A549 (cell line): ENCODE measurements at regions not wholly inside any gene's neighbourhood (a gene's known extent, or its start where the extent isn't known, plus 50 kb on each side); places are given as distances from the start of the nearest gene placed in this dataset.

Source experiments
- ATAC-seq, 2 experiments: fragments of 200-7000 bp in 1 of 2; fragments of >200 bp in 1 of 2; cut with Nextera tagmentation in 1 of 2; cut with Tn5 transposase in 1 of 2; 3 replicates each; pipeline versions ENCODE4 v1.8.0 to v1.9.1; 2018 to 2020; ENCODE audit warnings: mild to moderate bottlenecking in 1 of 2, moderate library complexity in 1 of 2
- CTCF ChIA-PET: fragments of 300-600 bp; sonication (Branson Sonifier 250); formaldehyde crosslinking; extraction: SDS; loops from one replicate; lab custom pipeline; 2021; ENCODE audit warnings: antibody characterized with exemption, inconsistent platforms; lab: Yijun Ruan, JAX
- POLR2A ChIA-PET: fragments of 350-600 bp; formaldehyde crosslinking; extraction: SDS; loops from one replicate; lab custom pipeline; 2021; ENCODE audit warnings: antibody characterized with exemption, inconsistent platforms; lab: Yijun Ruan, JAX
- DNase-seq, 2 experiments: peaks; one replicate each; pipeline versions ENCODE4 v3.0.0 to v3.0.0-alpha.2; 2011 to 2016; ENCODE audit warnings: low read depth in 1 of 2, low spot score in 1 of 2
- FAIRE-seq: peaks from 2 replicates; lab custom pipeline; 2011; peaks lifted over from hg19 to GRCh38; lab: Jason Lieb, UNC
- H3K27ac ChIP-seq, 2 experiments: fragments of >200 bp; sonication (Bioruptor Twin); formaldehyde crosslinking; 3 replicates each; pipeline ENCODE4 v1.5.1; 2016 to 2017
- H3K4me1 ChIP-seq: fragments of >200 bp; sonication (Bioruptor Twin); formaldehyde crosslinking; 3 replicates; pipeline ENCODE4 v1.6.1; 2016
- H3K4me2 ChIP-seq: fragments of >200 bp; sonication (Bioruptor Twin); formaldehyde crosslinking; 3 replicates; pipeline ENCODE4 v1.6.1; 2016
- H3K4me3 ChIP-seq: fragments of >200 bp; sonication (Bioruptor Twin); formaldehyde crosslinking; 3 replicates; pipeline ENCODE4 v1.5.1; 2016
- H3K9me3 ChIP-seq: fragments of >200 bp; sonication (Bioruptor Twin); formaldehyde crosslinking; 3 replicates; pipeline ENCODE4 v1.6.1; 2016
- BHLHE40 ChIP-seq: IDR thresholded peaks from 2 replicates; pipeline ENCODE4 v1.6.1; 2012; ENCODE audit warnings: low read depth, low read length, inconsistent platforms
- CBX8 ChIP-seq: fragments of 200-600 bp; sonication (generic); IDR thresholded peaks from 2 replicates; pipeline ENCODE4 v1.6.1; 2016
- CEBPB ChIP-seq, 2 experiments: fragments of >200 bp in 1 of 2; sonication (Bioruptor Twin) in 1 of 2; formaldehyde crosslinking in 1 of 2; IDR thresholded peaks; 2 replicates each; pipeline ENCODE4 v1.6.1; 2012 to 2016
- EHMT2 ChIP-seq: fragments of 200-600 bp; sonication (generic); IDR thresholded peaks from 2 replicates; pipeline ENCODE4 v1.6.1; 2016; ENCODE audit warnings: antibody characterized with exemption, low read depth, mild to moderate bottlenecking, moderate library complexity
- EP300 ChIP-seq, 2 experiments: fragments of >200 bp; sonication (Bioruptor Twin); formaldehyde crosslinking; IDR thresholded peaks; 2 replicates in 1 of 2; 3 replicates in 1 of 2; pipeline ENCODE4 v1.6.1; 2016 to 2017
- FOSB ChIP-seq: fragments of 250-450 bp; sonication (Bioruptor Pico); IDR thresholded peaks from 2 replicates; pipeline ENCODE4 v1.5.0; 2020; ENCODE audit warnings: mild to moderate bottlenecking, moderate library complexity
- FOSL2 ChIP-seq, 2 experiments: fragments of 450-650 bp in 1 of 2; fragments of >200 bp in 1 of 2; sonication (Bioruptor Twin) in 1 of 2; formaldehyde crosslinking; IDR thresholded peaks; 2 replicates each; pipeline versions ENCODE4 v1.5.0 to v1.6.1; 2016 to 2020; ENCODE audit warnings: mild to moderate bottlenecking in 1 of 2, moderate library complexity in 1 of 2
- FOXS1 ChIP-seq: fragments of 250-450 bp; sonication (Bioruptor Pico); IDR thresholded peaks from 2 replicates; pipeline ENCODE4 v1.5.0; 2020; ENCODE audit warnings: mild to moderate bottlenecking, moderate library complexity
- HDAC2 ChIP-seq: fragments of 200-600 bp; sonication (generic); IDR thresholded peaks from 2 replicates; pipeline ENCODE4 v1.6.1; 2016
- HEYL ChIP-seq: fragments of 250-450 bp; sonication (Bioruptor Pico); IDR thresholded peaks from 2 replicates; pipeline ENCODE4 v1.8.0; 2021; ENCODE audit warnings: mild to moderate bottlenecking, moderate library complexity
- HMGXB4 ChIP-seq: fragments of 250-450 bp; sonication (Bioruptor Pico); IDR thresholded peaks from 2 replicates; pipeline ENCODE4 v1.5.0; 2021; ENCODE audit warnings: mild to moderate bottlenecking, moderate library complexity, borderline replicate concordance
- HOXA7 ChIP-seq: fragments of 250-450 bp; sonication (Bioruptor Pico); IDR thresholded peaks from 2 replicates; pipeline ENCODE4 v1.5.0; 2020; ENCODE audit warnings: mild to moderate bottlenecking, moderate library complexity
- HOXB13 ChIP-seq: fragments of 250-450 bp; sonication (Bioruptor Pico); IDR thresholded peaks from 2 replicates; pipeline ENCODE4 v1.5.0; 2020; ENCODE audit warnings: low read depth, mild to moderate bottlenecking, moderate library complexity
- HOXB5 ChIP-seq: fragments of 250-450 bp; sonication (Bioruptor Pico); IDR thresholded peaks from 2 replicates; pipeline ENCODE4 v1.5.0; 2020; ENCODE audit warnings: mild to moderate bottlenecking, moderate library complexity
- JUN ChIP-seq, 2 experiments: fragments of >200 bp; sonication (Bioruptor Twin); formaldehyde crosslinking; IDR thresholded peaks; 2 replicates in 1 of 2; 3 replicates in 1 of 2; pipeline ENCODE4 v1.6.1; 2016 to 2017
- JUNB ChIP-seq: fragments of >200 bp; sonication (Bioruptor Twin); formaldehyde crosslinking; IDR thresholded peaks from 2 replicates; pipeline ENCODE4 v1.6.1; 2016
- KDM1A ChIP-seq: fragments of 200-600 bp; sonication (generic); IDR thresholded peaks from 2 replicates; pipeline ENCODE4 v1.6.1; 2016; ENCODE audit warnings: low read depth, mild to moderate bottlenecking
- KDM5A ChIP-seq: fragments of 200-600 bp; sonication (generic); IDR thresholded peaks from 2 replicates; pipeline ENCODE4 v1.6.1; 2016; ENCODE audit warnings: antibody characterized with exemption, mild to moderate bottlenecking
- MYC ChIP-seq: IDR thresholded peaks from 2 replicates; pipeline ENCODE4 v1.6.1; 2012; ENCODE audit warnings: mild to moderate bottlenecking, inconsistent platforms, low read length, improper control_type of control experiment, borderline replicate concordance
- NPAS2 ChIP-seq: fragments of 250-450 bp; sonication (Bioruptor Pico); IDR thresholded peaks from 2 replicates; pipeline ENCODE4 v1.8.0; 2022; ENCODE audit warnings: mild to moderate bottlenecking, moderate library complexity, borderline replicate concordance
- POLR2A ChIP-seq: IDR thresholded peaks from 2 replicates; pipeline ENCODE4 v1.6.1; 2012; ENCODE audit warnings: mild to moderate bottlenecking, low read length
- RARB ChIP-seq: fragments of 250-450 bp; sonication (Bioruptor Pico); IDR thresholded peaks from 2 replicates; pipeline ENCODE4 v1.8.0; 2021; ENCODE audit warnings: mild to moderate bottlenecking, moderate library complexity
- RNF2 ChIP-seq: fragments of 200-600 bp; sonication (generic); IDR thresholded peaks from 2 replicates; pipeline ENCODE4 v1.6.1; 2016; ENCODE audit warnings: low read depth, mild to moderate bottlenecking, antibody characterized with exemption, moderate library complexity, borderline replicate concordance
- TFCP2L1 ChIP-seq: fragments of 250-450 bp; sonication (Bioruptor Pico); IDR thresholded peaks from 2 replicates; pipeline ENCODE4 v1.5.0; 2021; ENCODE audit warnings: mild to moderate bottlenecking
- TP53 ChIP-seq: fragments of 250-450 bp; sonication (Bioruptor Pico); IDR thresholded peaks from 2 replicates; pipeline ENCODE4 v1.5.0; 2021; ENCODE audit warnings: mild to moderate bottlenecking, moderate library complexity
- ZSCAN20 ChIP-seq: fragments of 250-450 bp; sonication (Bioruptor Pico); IDR thresholded peaks from 2 replicates; pipeline ENCODE4 v1.8.0; 2022; ENCODE audit warnings: mild to moderate bottlenecking, moderate library complexity
- WGBS: methylation state at CpG from one replicate; pipeline ENCODE4 v1.1.6; 2017; ENCODE audit errors: missing lambda C conversion rate; 5-methylcytosine and 5-hydroxymethylcytosine counted together

GRCh38 chr9:19683715-19684114 is 105.1 kb downstream of the SLC24A2 start:
- 4% methylated on average over 2 of the region's 2 CpGs for WGBS
- ChIA-PET POLR2A (no interaction called here), CTCF (interaction anchor here (0.9 kb wide), 1 partner anchor 137 kb away, joined by 4 read pairs; no protein-coding TSS in a partner anchor)
- TF ChIP-seq ZSCAN20 (CRISPR knock-in tag) = no peak
- TF ChIP-seq RARB (CRISPR knock-in tag) = no peak
- no peak for TF ChIP-seq HOXA7 (CRISPR knock-in tag)
- H3K27ac ChIP-seq = no peak overlapping the region
- DNase-seq (no peak), ATAC-seq (no peak), FAIRE-seq (no peak)
- no peak overlapping the region for H3K4me3 ChIP-seq
- no peak overlapping the region for H3K4me2 ChIP-seq
- no peaks in the 10 kb centered on the region for H3K4me1 ChIP-seq
- H3K9me3 ChIP-seq = no peaks in the 10 kb centered on the region

GRCh38 chr9:19682397-19682796 is 106.4 kb downstream of the SLC24A2 start:
- ChIA-PET POLR2A (no interaction called here), CTCF (interaction anchor here (0.6 kb wide), 1 partner anchor 15 kb away, joined by 3 read pairs; no protein-coding TSS in a partner anchor)
- Histone ChIP-seq H3K9me3 (no peaks in the 10 kb centered on the region), H3K4me3 (no peak overlapping the region), H3K4me1 (no peaks in the 10 kb centered on the region), H3K27ac (no peak overlapping the region), H3K4me2 (no peak overlapping the region)
- FAIRE-seq (no peak), DNase-seq (no peak), ATAC-seq (no peak)
- TF ChIP-seq FOSB (CRISPR knock-in tag) (no peak), TFCP2L1 (CRISPR knock-in tag) (no peak), NPAS2 (no peak), HDAC2 (no peak), JUNB (no peak), CBX8 (no peak), MYC (no peak), HOXB5 (CRISPR knock-in tag) (no peak), KDM5A (no peak)
- 32% methylated on average over 2 of the region's 2 CpGs for WGBS

- ATAC-seq = no peak
- no peak overlapping the region for H3K4me3 ChIP-seq
- WGBS = 5% methylated on average over 3 of the region's 3 CpGs
- FAIRE-seq = no peak
- CTCF ChIA-PET = interaction anchor here (0.6 kb wide), 1 partner anchor 14 kb away, joined by 3 read pairs; no protein-coding TSS in a partner anchor
- no peaks in the 10 kb centered on the region for H3K4me1 ChIP-seq
- no peak overlapping the region for H3K27ac ChIP-seq
- H3K9me3 ChIP-seq = no peaks in the 10 kb centered on the region
- no peak for TF ChIP-seq HOXA7 (CRISPR knock-in tag)
- TF ChIP-seq, all 56 proteins: peak for 0
- POLR2A ChIA-PET = no interaction called here
- H3K4me2 ChIP-seq = no peak overlapping the region
- no peak for DNase-seq
These were observed 107.0 kb downstream of the SLC24A2 start for GRCh38 chr9:19681846-19682245.

- no peak overlapping the region for H3K4me2 ChIP-seq
- no peak for DNase-seq
- H3K4me3 ChIP-seq = no peak overlapping the region
- H3K4me1 ChIP-seq = no peaks in the 10 kb centered on the region
- TF ChIP-seq FOSL2 (IDR thresholded peaks at IDR 0.05) (no peak), FOSL2 (CRISPR knock-in tag; IDR thresholded peaks at IDR 0.05) (no peak), CEBPB (IDR thresholded peaks at IDR 0.05) (no peak), HOXB13 (CRISPR knock-in tag) (no peak), TP53 (CRISPR knock-in tag) (no peak), RARB (CRISPR knock-in tag) (no peak), EHMT2 (no peak), KDM1A (no peak), FOSB (CRISPR knock-in tag) (no peak), MYC (no peak), CBX8 (no peak), HEYL (CRISPR knock-in tag) (no peak), EP300 (IDR thresholded peaks at IDR 0.05) (no peak), FOXS1 (CRISPR knock-in tag) (no peak), HDAC2 (no peak), JUN (IDR thresholded peaks at IDR 0.05) (no peak), HMGXB4 (no peak), BHLHE40 (no peak), RNF2 (no peak), POLR2A (no peak)
- no peaks in the 10 kb centered on the region for H3K9me3 ChIP-seq
- no peak overlapping the region for H3K27ac ChIP-seq
- FAIRE-seq = no peak
- POLR2A ChIA-PET = no interaction called here
- 28% methylated on average over 5 of the region's 5 CpGs for WGBS
- CTCF ChIA-PET = no interaction called here
- no peak for ATAC-seq
These were observed 110.9 kb downstream of the SLC24A2 start for GRCh38 chr9:19677924-19678323.
